ENCODE measurements at regions not wholly inside any gene's neighbourhood (a gene's known extent, or its start where the extent isn't known, plus 50 kb on each side); places are given as distances from the start of the nearest gene placed in this dataset.

- DNase-seq = no peak
These were observed 144.9 kb upstream of the CDH6 start for GRCh38 chr5:31048282-31049270.

DNA sequence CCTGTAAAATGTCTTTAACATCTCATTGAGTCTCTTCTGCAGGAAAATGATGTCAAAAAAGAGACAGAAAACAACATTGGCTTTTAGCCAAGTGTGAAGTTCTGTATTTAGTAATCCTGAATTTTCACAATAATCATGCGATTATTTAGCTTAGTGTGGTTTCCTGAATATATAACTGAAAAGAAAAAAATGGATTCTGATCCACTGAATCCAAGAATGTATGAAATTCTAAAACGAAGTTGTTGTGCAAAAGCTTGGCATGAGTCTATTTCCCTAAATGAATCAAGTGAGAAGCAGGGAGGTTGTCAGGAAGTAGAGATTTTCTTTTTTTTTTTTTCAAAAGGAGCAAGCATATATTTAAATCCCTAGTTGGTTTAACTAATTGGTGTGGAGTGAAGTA is 145.9 kb upstream of the CDH6 start:
- no peak for DNase-seq

DNA sequence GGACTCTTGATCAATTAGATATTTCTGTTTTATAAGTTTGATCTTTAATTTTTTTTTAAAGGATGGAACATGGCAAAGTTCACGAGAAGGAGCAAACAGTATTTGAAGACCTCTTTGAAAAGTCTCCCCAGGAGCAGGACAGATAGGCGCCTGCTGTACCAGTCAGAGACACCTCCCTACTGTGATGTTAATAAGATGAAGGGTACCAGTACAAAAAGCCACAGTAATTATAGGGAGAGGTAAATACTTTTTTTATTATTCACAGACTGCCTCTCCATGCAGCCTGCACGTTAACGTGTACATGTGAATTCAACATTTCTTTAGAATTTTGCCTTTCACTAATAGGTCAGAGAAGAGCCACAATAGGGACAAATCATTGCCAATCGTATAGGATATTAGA is 146.5 kb upstream of the CDH6 start:
- DNase-seq = no peak

- no peak for DNase-seq
These were observed 157.1 kb upstream of the CDH6 start for GRCh38 chr5:31036411-31036810.

GRCh38 chr5:31033295-31033694 is 160.2 kb upstream of the CDH6 start:
- DNase-seq = no peak

DNA sequence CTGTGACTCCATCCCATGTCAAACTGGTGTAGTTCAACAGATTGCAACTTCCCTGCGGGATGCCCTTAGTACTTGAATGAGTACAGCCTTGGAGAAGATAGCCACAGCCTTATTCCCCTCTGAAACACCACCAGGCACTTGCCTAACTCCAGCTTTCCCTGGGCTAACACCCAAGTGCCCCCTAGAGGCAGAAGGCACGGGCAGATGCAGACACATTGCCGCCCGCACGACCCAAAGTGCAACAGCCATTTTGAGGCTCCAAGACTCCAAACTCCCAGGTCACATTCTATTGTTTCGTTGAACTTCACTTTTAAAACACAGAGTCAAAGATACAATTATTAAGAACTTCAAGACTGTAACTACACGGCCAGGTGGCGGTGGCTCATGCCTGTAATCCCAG is 163.6 kb upstream of the CDH6 start:
- no peak for DNase-seq

DNA sequence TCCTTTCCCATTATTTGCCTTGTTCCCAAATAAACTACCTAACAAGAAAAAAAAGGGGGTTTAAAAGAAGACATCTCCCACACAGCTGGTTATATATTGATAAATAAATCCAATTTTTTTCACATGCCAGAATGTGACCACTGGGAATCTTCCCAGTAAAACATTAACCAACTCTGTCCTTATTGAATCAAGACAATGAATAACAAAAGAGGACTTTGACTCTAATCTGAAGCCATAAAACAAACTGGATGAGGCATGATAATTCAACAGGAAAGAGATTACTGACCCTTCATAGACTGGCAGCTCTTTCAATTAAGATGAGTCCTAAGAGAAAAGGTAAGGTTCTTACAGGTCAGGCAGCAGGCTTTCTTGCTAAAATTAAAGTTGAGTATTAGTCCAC is 165.8 kb upstream of the CDH6 start:
- no peak for DNase-seq

DNA sequence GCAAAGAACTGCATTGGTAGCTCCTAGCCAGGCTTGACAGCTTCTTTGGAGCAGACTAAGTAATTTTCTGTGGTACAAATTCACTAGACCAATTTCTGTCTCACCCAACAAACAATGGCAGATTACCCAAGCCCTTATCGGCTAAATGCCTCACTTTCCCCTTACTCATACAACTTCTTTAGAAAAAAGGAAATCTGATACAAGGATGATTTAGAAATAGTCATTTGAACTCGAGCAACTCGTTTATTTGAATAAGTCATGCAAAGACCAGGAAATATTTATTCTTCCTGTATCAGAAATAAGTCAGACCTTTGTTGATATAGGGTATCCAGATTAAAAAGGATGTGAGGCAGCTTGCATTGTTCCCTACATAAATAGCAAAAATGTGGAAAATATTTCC is 170.4 kb upstream of the CDH6 start:
- no peak for DNase-seq

DNA sequence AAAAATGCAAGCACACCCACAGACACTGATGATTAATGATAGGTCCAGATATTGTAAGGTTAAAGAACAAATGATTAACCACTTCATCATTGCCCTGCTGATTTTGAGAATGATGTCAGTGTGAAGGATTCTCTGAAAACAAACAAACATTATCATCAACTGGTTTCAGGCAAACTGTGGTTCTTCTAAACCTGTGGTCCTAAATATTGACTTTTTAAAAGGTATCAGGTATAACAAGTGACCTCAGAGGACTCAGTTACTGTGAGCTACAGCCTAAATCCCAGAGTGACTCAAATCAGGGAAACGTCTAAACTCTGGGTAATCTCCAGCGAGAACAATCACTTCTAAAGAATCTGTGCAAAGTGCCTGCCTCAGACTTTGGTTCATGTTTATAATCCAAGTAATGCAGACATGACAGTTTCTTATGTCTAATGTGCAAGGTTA is 172.3 kb upstream of the CDH6 start:
- no peak for DNase-seq

DNA sequence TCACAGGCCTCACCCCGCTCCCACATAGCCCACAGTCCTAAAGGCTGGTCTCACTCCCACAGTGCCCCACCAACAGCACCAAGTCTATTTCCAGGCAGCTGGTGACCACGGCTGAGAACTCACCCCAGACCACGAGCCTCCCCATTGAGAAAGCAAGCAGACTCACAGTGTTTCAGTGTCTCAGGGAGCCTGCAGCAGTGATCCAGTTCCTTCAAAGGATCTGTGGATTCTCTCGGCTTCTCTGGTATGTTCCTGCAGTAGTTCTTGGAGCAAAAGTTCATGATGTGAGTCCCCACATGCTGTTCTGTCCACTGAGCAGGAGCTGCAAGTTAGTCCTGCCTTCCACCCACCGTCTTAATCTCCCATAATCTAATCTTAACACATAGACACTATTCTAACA is 185.3 kb upstream of the CDH6 start:
- DNase-seq = no peak

DNA sequence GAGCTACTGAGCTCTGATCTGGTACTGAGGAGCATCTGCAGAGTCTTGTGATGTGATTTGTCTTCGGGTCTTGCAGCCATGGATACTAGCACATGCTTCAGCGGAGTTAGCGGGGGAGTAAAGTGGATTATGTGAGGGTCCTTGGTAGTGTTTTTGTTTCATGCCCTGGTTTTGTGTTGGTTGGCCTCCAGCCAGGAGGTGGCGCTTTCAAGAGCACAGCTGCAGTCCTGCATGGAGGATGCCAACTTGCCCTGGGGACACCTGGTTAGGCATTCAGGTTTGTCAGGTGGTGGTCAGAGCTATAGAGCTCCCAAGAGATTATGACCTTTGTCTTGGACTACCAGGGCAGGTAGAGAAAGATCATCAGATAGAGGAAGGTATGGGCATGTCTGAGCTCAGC is 185.8 kb upstream of the CDH6 start:
- DNase-seq = no peak

GRCh38 chr5:31000287-31000686 is 193.2 kb upstream of the CDH6 start:
- no peak for DNase-seq

- DNase-seq = no peak
These were observed 195.8 kb upstream of the CDH6 start for GRCh38 chr5:30997681-30998080.

DNA sequence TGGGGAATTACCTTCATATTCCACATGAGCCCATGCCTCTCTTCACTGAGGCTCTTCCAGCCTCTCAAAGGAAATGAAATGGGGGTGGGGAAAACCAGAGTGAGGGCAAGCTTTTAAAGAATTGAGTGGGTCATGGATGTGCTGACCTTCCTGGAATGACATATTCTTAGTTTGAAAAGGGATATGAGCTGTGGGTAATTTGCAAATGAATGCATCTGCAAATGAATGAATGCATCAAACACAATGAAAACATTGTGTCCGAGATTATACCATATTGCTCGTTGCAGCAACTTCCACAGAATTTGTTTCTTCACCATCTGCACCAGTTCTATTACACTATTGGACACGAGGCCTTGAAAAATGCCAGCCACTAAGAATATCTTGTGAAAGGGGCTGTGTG is 198.6 kb upstream of the CDH6 start:
- no peak for DNase-seq

- DNase-seq = no peak
These were observed 199.3 kb upstream of the CDH6 start for GRCh38 chr5:30994176-30994575.

- DNase-seq = no peak
These were observed 202.0 kb upstream of the CDH6 start for GRCh38 chr5:30991462-30991861.

DNA sequence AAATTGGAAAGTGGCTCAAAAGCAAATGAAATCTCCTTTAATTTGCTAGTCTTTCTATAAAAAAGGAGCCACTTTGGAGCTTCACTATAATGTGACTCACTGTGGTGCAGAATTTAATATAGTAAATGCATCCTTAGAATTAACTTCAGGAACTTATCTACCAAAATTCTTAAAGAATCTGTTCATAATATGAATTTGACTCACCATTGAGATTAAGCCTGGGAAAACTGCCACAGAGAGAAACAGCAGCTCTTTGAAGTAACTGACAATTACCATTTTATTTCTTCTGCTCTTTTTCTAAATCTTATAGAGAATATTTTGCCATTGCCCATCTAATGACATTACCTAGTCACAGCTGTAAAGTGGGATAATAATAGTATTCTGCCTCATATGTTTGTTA is 211.9 kb upstream of the CDH6 start:
- DNase-seq = no peak

- DNase-seq = no peak
These were observed 224.5 kb upstream of the CDH6 start for GRCh38 chr5:30968971-30969370.

GRCh38 chr5:30960036-30960435 is 233.4 kb upstream of the CDH6 start:
- no peak for DNase-seq

- no peak for DNase-seq
These were observed 234.2 kb upstream of the CDH6 start for GRCh38 chr5:30959238-30959637.

GRCh38 chr5:30957591-30957990 is 235.9 kb upstream of the CDH6 start:
- DNase-seq = no peak

DNA sequence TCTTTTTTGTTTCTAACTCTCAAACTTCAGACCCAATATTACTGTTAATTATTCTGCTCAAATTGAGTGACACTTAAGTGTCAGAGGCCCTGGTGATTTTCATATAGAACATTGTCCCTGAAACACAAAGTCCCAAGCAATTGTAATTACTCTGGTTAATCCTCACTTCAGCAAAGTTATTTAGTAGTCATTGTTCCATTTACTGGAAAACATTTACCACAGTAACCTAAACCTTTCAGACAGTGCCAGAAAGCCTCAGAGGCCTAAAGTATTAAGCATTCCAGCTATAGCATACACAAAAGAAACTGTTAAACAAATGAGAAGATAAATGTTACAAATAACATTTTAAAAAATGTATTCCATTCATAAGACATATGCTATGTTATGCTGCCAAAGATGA is 237.2 kb upstream of the CDH6 start:
- no peak for DNase-seq

DNA sequence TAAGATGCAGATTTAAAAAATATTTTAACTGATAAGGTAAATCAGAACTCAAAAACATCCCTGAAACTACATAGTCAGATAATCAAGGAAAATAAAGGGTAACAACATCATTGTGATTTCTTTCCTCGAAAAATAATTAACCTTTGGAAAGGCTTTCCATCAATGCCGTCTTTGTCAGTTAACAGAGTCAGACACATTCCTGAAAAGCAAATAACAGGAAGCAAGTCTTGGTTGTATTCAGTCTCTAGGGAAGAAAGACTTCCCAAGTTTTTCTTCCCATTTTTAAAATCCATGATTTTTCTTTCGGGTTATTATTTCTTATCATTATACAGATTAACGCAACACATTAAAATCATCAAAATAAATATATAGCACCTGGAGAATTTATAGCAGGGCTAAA is 256.4 kb upstream of the CDH6 start:
- no peak for DNase-seq

GRCh38 chr5:30933599-30933998 is 259.9 kb upstream of the CDH6 start:
- DNase-seq = no peak
